Erythroblast (primary cell): ENCODE measurements at regions not wholly inside any gene's neighbourhood (a gene's known extent, or its start where the extent isn't known, plus 50 kb on each side); places are given as distances from the start of the nearest gene placed in this dataset.

Experiments used
- GATA1 ChIP-seq: IDR thresholded peaks from 2 replicates; pipeline ENCODE4 v1.6.1; 2011; ENCODE audit warnings: low read depth, mild to moderate bottlenecking, control low read depth, low read length, moderate library complexity
- POLR2A ChIP-seq: IDR thresholded peaks from 2 replicates; pipeline ENCODE4 v1.6.1; 2011; ENCODE audit warnings: mild to moderate bottlenecking, low read length

DNA sequence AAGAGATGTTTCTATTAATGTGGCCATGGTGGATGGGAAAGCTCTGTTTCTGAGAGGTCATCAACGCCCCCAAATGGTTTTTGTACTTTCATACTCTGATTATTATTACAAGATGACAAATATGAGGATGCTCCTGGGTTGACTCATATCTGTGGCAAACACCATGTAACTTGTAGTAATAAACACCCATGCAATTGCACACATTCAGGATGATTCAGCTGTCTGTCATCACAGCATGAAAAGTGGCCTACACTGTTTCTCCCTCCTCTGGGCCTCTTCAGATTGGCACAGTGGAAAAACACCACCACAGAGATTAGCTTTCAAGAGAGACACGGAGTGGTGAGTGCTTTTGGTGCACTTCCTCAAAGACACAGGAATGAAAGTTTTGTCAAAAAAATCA, 85.4 kb downstream of the MTNR1B start:
- TF ChIP-seq POLR2A (no peak), GATA1 (no peak)
